GM12878 (cell line): ENCODE measurements at regions not wholly inside any gene's neighbourhood (a gene's known extent, or its start where the extent isn't known, plus 50 kb on each side); places are given as distances from the start of the nearest gene placed in this dataset.

Experiments used
- ATAC-seq: fragments of 200-7000 bp; cut with Tn5 transposase; 3 replicates; pipeline ENCODE4 v1.9.1; 2020; ENCODE audit warnings: mild to moderate bottlenecking, moderate library complexity
- BruUV-seq: library from RNA; stranded (reverse); fragments of 400-500 nt; replicated peaks from 2 replicates; lab custom pipeline; 2021; lab: Mats Ljungman, UMichigan
- CTCF ChIA-PET: fragments of 300-600 bp; sonication (Branson Sonifier 250); formaldehyde crosslinking; extraction: SDS; loops from one replicate; lab custom pipeline; 2021; ENCODE audit warnings: inconsistent platforms; lab: Yijun Ruan, JAX
- POLR2A ChIA-PET: fragments of 350-600 bp; formaldehyde crosslinking; extraction: SDS; loops from one replicate; lab custom pipeline; 2021; ENCODE audit warnings: inconsistent platforms; lab: Charles Lee
- RAD21 ChIA-PET: fragments of 300-600 bp; sonication (Branson Sonifier 250); formaldehyde crosslinking; loops from one replicate; lab custom pipeline; 2023; ENCODE audit warnings: antibody characterized with exemption; ENCODE audit not compliant: unreplicated experiment; lab: Charles Lee
- SMC1A ChIA-PET: fragments of 300-600 bp; sonication (Branson Sonifier 250); formaldehyde crosslinking; loops from one replicate; lab custom pipeline; 2023; ENCODE audit not compliant: unreplicated experiment, uncharacterized antibody; lab: Charles Lee
- DNase-seq: peaks from one replicate; pipeline ENCODE4 v3.0.0-alpha.2; 2011; ENCODE audit warnings: low read depth, low spot score
- FAIRE-seq: peaks from 3 replicates; lab custom pipeline; 2011; peaks lifted over from hg19 to GRCh38; lab: Jason Lieb, UNC
- H2AFZ ChIP-seq: 2 replicates; pipeline ENCODE4 v1.6.0; 2011; ENCODE audit warnings: low read depth, low read length, control low read depth; ENCODE audit not compliant: control insufficient read depth
- H3K27ac ChIP-seq: 2 replicates; pipeline ENCODE4 v1.5.1; 2011; ENCODE audit warnings: control low read depth; ENCODE audit not compliant: control insufficient read depth, insufficient read depth
- H3K27me3 ChIP-seq, 2 experiments: replicated peaks in 1 of 2; 2 replicates each; pipeline versions ENCODE4 v1.6.0 to v1.6.1; 2011; ENCODE audit warnings: low read length in 1 of 2; ENCODE audit not compliant: control insufficient read depth in 2 of 2, insufficient read depth in 2 of 2
- H3K36me3 ChIP-seq, 2 experiments: 2 replicates each; pipeline ENCODE4 v1.5.1; 2011; ENCODE audit warnings: low read length in 1 of 2; ENCODE audit not compliant: control insufficient read depth in 2 of 2, insufficient read depth in 2 of 2
- H3K4me1 ChIP-seq: 2 replicates; pipeline ENCODE4 v1.6.1; 2011; ENCODE audit warnings: mild to moderate bottlenecking, low read length, moderate library complexity, mixed read lengths; ENCODE audit not compliant: control insufficient read depth, insufficient read depth
- H3K4me2 ChIP-seq: 2 replicates; pipeline ENCODE4 v1.6.0; 2011; ENCODE audit warnings: control low read depth; ENCODE audit not compliant: control insufficient read depth, insufficient read depth
- H3K4me3 ChIP-seq: fragments of 200-600 bp; sonication (generic); 2 replicates; pipeline ENCODE4 v1.5.1; 2016
- H3K79me2 ChIP-seq: 2 replicates; pipeline ENCODE4 v1.6.0; 2011; ENCODE audit warnings: low read length; ENCODE audit not compliant: control insufficient read depth, insufficient read depth
- H3K9ac ChIP-seq: 2 replicates; pipeline ENCODE4 v1.8.0; 2011; ENCODE audit warnings: low read length, control low read depth, mixed read lengths; ENCODE audit not compliant: control insufficient read depth, insufficient read depth
- H3K9me3 ChIP-seq: replicated peaks from 3 replicates; pipeline ENCODE4 v1.5.1; 2011; ENCODE audit warnings: mild to moderate bottlenecking, low read length; ENCODE audit not compliant: control insufficient read depth, insufficient read depth
- H4K20me1 ChIP-seq: 2 replicates; pipeline ENCODE4 v1.6.0; 2011; ENCODE audit not compliant: control insufficient read depth, insufficient read depth
- ASH2L ChIP-seq: fragments of 300-600, 200-600 bp; sonication (generic); IDR thresholded peaks from 2 replicates; pipeline ENCODE4 v1.6.1; 2017; ENCODE audit warnings: low read depth, mild to moderate bottlenecking, borderline replicate concordance
- BMI1 ChIP-seq: fragments of 450-650 bp; IDR thresholded peaks from 2 replicates; pipeline ENCODE4 v1.6.1; 2016; ENCODE audit warnings: mild to moderate bottlenecking, moderate library complexity, borderline replicate concordance
- EZH2 ChIP-seq: IDR thresholded peaks from 2 replicates; pipeline ENCODE4 v1.6.1; 2012; ENCODE audit warnings: low read depth, mild to moderate bottlenecking, control low read depth, inconsistent platforms, low read length, borderline replicate concordance; ENCODE audit not compliant: control insufficient read depth
- GABPA ChIP-seq: IDR thresholded peaks from 2 replicates; pipeline ENCODE4 v1.6.1; 2014; ENCODE audit warnings: antibody characterized with exemption, low read depth, mild to moderate bottlenecking, inconsistent platforms
- MEF2B ChIP-seq: fragments of 450-650 bp; IDR thresholded peaks from 2 replicates; pipeline ENCODE4 v1.6.1; 2018; ENCODE audit warnings: mild to moderate bottlenecking, moderate library complexity; ENCODE audit not compliant: partially characterized antibody, poor library complexity, severe bottlenecking
- NFYA ChIP-seq: IDR thresholded peaks from 2 replicates; pipeline ENCODE4 v1.6.1; 2011; ENCODE audit warnings: low read depth, mild to moderate bottlenecking, low read length, improper control_type of control experiment, borderline replicate concordance
- TCF7 ChIP-seq: IDR thresholded peaks from 2 replicates; pipeline ENCODE4 v1.6.1; 2014; ENCODE audit warnings: antibody characterized with exemption, borderline replicate concordance
- ZZZ3 ChIP-seq: IDR thresholded peaks from 2 replicates; pipeline ENCODE4 v1.6.1; 2011; ENCODE audit warnings: low read depth; ENCODE audit not compliant: control insufficient read depth, insufficient read length
- WGBS: methylation state at CpG from one replicate; pipeline ENCODE4 v1.1.6; 2016; ENCODE audit warnings: low lambda C conversion rate; ENCODE audit not compliant: insufficient replicate concordance, insufficient coverage; ENCODE audit errors: missing lambda C conversion rate; 5-methylcytosine and 5-hydroxymethylcytosine counted together
- in situ Hi-C: fragments of 300-500 bp; cut with MboI; formaldehyde crosslinking; loops from 9 replicates; pipeline ENCODE4 v1.14.3; 2018; ENCODE audit warnings: mixed read lengths
- intact Hi-C: fragments of 100-400 bp; cut with micrococcal nuclease; formaldehyde crosslinking; loops from one replicate; pipeline ENCODE4 v1.14.2; 2022; ENCODE audit not compliant: unreplicated experiment
- TF ChIP-seq, protein P1 (sequence below): fragments of 450-650 bp; IDR thresholded peaks from 2 replicates; pipeline ENCODE4 v1.6.1; 2017; ENCODE audit warnings: mild to moderate bottlenecking
- TF ChIP-seq, protein P2 (sequence below): fragments of 450-650 bp; IDR thresholded peaks from 2 replicates; pipeline ENCODE4 v1.6.1; 2018; ENCODE audit warnings: mild to moderate bottlenecking, low read depth, moderate library complexity; ENCODE audit not compliant: partially characterized antibody

DNA sequence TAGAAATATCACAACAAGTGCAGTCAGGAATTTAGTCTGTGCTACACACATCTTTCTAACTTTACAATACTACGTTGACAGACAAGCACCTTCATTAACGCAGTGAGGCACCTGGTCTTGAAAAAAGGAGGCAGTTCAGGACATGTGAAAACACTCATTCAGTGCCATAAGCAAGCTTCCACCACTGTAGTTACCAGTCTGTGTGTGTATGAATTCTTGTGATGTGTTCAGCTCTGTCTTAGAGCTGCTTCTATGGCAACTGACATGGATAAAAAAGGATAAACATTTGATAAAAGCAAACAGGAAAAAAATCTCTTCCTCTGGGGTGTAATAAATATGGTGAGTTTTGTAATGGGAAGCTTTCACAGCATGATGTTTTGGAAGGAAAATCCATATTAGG, 623.8 kb upstream of the NXPH2 start:
- no peaks in the 10 kb centered on the region for H3K4me1 ChIP-seq
- H3K27ac ChIP-seq: no peak overlapping the region
- intact Hi-C loops (no loop called here), in situ Hi-C loops (no loop called here)
- ChIA-PET POLR2A (no interaction called here), SMC1A (no interaction called here), CTCF (no interaction called here), RAD21 (no interaction called here)
- no peaks in the 10 kb centered on the region for H3K79me2 ChIP-seq
- no peak overlapping the region for H3K4me3 ChIP-seq
- H3K9ac ChIP-seq: no peak overlapping the region
- no peak for TF ChIP-seq ASH2L
- TF ChIP-seq, protein P1, sequence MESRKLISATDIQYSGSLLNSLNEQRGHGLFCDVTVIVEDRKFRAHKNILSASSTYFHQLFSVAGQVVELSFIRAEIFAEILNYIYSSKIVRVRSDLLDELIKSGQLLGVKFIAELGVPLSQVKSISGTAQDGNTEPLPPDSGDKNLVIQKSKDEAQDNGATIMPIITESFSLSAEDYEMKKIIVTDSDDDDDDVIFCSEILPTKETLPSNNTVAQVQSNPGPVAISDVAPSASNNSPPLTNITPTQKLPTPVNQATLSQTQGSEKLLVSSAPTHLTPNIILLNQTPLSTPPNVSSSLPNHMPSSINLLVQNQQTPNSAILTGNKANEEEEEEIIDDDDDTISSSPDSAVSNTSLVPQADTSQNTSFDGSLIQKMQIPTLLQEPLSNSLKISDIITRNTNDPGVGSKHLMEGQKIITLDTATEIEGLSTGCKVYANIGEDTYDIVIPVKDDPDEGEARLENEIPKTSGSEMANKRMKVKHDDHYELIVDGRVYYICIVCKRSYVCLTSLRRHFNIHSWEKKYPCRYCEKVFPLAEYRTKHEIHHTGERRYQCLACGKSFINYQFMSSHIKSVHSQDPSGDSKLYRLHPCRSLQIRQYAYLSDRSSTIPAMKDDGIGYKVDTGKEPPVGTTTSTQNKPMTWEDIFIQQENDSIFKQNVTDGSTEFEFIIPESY: no peak
- TF ChIP-seq ZZZ3: no peak
- TF ChIP-seq NFYA: no peak
- TF ChIP-seq, protein P2, sequence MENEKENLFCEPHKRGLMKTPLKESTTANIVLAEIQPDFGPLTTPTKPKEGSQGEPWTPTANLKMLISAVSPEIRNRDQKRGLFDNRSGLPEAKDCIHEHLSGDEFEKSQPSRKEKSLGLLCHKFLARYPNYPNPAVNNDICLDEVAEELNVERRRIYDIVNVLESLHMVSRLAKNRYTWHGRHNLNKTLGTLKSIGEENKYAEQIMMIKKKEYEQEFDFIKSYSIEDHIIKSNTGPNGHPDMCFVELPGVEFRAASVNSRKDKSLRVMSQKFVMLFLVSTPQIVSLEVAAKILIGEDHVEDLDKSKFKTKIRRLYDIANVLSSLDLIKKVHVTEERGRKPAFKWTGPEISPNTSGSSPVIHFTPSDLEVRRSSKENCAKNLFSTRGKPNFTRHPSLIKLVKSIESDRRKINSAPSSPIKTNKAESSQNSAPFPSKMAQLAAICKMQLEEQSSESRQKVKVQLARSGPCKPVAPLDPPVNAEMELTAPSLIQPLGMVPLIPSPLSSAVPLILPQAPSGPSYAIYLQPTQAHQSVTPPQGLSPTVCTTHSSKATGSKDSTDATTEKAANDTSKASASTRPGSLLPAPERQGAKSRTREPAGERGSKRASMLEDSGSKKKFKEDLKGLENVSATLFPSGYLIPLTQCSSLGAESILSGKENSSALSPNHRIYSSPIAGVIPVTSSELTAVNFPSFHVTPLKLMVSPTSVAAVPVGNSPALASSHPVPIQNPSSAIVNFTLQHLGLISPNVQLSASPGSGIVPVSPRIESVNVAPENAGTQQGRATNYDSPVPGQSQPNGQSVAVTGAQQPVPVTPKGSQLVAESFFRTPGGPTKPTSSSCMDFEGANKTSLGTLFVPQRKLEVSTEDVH: no peak
- TF ChIP-seq EZH2: no peak
- no peak for TF ChIP-seq MEF2B
- TF ChIP-seq BMI1: no peak
- TF ChIP-seq TCF7: no peak
- TF ChIP-seq GABPA: no peak
- no peaks in the 10 kb centered on the region for H4K20me1 ChIP-seq
- no peaks in the 10 kb centered on the region for H3K27me3 ChIP-seq
- FAIRE-seq (no peak), DNase-seq (no peak), ATAC-seq (no peak)
- no peak overlapping the region for H2AFZ ChIP-seq
- H3K9me3 ChIP-seq: no peaks in the 10 kb centered on the region
- no TSS peak for BruUV-seq
- 45% methylated on average over 2 of the region's 2 CpGs for WGBS
- no peak overlapping the region for H3K4me2 ChIP-seq
- no peaks in the 10 kb centered on the region for H3K36me3 ChIP-seq
